ENCODE measurements at regions not wholly inside any gene's neighbourhood (a gene's known extent, or its start where the extent isn't known, plus 50 kb on each side); places are given as distances from the start of the nearest gene placed in this dataset.

DNA sequence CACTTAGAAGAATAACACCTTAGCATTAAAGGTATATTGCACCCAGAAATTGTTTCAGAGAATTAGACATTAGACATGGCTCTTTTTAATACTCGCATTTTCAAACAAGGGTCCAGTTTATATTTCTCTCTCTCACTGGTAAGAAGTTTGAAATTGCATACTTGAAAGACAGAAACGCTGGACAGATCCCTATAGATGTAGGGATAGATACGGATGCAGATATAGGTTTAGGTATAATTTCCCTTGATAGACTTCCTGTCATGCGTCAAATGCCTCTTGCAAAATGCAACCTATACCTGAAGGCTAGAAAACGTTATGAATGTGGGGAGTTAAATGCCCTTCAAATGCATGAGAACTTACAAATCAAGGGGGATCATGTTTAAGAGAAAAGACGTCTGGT lies 99.4 kb upstream of the BCL6 start:
- TF ChIP-seq, protein P1, sequence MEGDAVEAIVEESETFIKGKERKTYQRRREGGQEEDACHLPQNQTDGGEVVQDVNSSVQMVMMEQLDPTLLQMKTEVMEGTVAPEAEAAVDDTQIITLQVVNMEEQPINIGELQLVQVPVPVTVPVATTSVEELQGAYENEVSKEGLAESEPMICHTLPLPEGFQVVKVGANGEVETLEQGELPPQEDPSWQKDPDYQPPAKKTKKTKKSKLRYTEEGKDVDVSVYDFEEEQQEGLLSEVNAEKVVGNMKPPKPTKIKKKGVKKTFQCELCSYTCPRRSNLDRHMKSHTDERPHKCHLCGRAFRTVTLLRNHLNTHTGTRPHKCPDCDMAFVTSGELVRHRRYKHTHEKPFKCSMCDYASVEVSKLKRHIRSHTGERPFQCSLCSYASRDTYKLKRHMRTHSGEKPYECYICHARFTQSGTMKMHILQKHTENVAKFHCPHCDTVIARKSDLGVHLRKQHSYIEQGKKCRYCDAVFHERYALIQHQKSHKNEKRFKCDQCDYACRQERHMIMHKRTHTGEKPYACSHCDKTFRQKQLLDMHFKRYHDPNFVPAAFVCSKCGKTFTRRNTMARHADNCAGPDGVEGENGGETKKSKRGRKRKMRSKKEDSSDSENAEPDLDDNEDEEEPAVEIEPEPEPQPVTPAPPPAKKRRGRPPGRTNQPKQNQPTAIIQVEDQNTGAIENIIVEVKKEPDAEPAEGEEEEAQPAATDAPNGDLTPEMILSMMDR (IDR thresholded peaks at IDR 0.05) = no peak
- TF ChIP-seq POLR2A (IDR thresholded peaks at IDR 0.05) (no peak), EP300 (IDR thresholded peaks at IDR 0.05) (no peak)
